ENCODE measurements at regions not wholly inside any gene's neighbourhood (a gene's known extent, or its start where the extent isn't known, plus 50 kb on each side); places are given as distances from the start of the nearest gene placed in this dataset.

- Histone ChIP-seq H3K4me1 (no peaks in the 10 kb centered on the region), H3K4me3 (no peak overlapping the region), H3K27ac (no peak overlapping the region), H3K9me3 (no peaks in the 10 kb centered on the region), H3K36me3 (no peaks in the 10 kb centered on the region), H3K27me3 (no peaks in the 10 kb centered on the region)
- TF ChIP-seq POLR2A (IDR thresholded peaks at IDR 0.05) (no peak), CTCF (IDR thresholded peaks at IDR 0.05) (no peak), POLR2AphosphoS5 (IDR thresholded peaks at IDR 0.05; ENCODE audit: insufficient read depth in 1 of 2, low read depth in 1 of 2) (no peak)
- DNase-seq (ENCODE audit: extremely low spot score in 2 of 2): peak in 1 of 2 donors; percentile 37
- intact Hi-C loops (cut with DNase I): no loop called here
Measured at GRCh38 chr13:50668049-50668448, 175.4 kb downstream of the DLEU7 start.

GRCh38 chr13:50668691-50669271 is 174.7 kb downstream of the DLEU7 start:
- H3K27me3 ChIP-seq: no peaks in the 10 kb centered on the region

GRCh38 chr13:50670272-50670671 is 173.2 kb downstream of the DLEU7 start:
- no peak overlapping the region for H3K27ac ChIP-seq
- intact Hi-C loops (cut with DNase I): no loop called here
- TF ChIP-seq POLR2A (IDR thresholded peaks at IDR 0.05): no peak
- no peak for TF ChIP-seq CTCF (IDR thresholded peaks at IDR 0.05)
- TF ChIP-seq POLR2AphosphoS5 (IDR thresholded peaks at IDR 0.05; ENCODE audit: insufficient read depth in 1 of 2, low read depth in 1 of 2): no peak

More at GRCh38 chr13:50668691-50669271, 174.7 kb downstream of the DLEU7 start:
- TF ChIP-seq CTCF (IDR thresholded peaks at IDR 0.05): no peak
- TF ChIP-seq POLR2AphosphoS5 (IDR thresholded peaks at IDR 0.05; ENCODE audit: insufficient read depth in 1 of 2, low read depth in 1 of 2): no peak
- no peak for TF ChIP-seq POLR2A (IDR thresholded peaks at IDR 0.05)
- no peaks in the 10 kb centered on the region for H3K9me3 ChIP-seq
- H3K4me1 ChIP-seq: no peaks in the 10 kb centered on the region
- H3K36me3 ChIP-seq: no peaks in the 10 kb centered on the region
- H3K4me3 ChIP-seq: no peak overlapping the region
- H3K27ac ChIP-seq: no peak overlapping the region
- intact Hi-C loops (cut with DNase I): no loop called here
- DNase-seq (ENCODE audit: extremely low spot score in 2 of 2): peak in 1 of 2 donors; percentile 19

GRCh38 chr13:50670847-50671496 is 172.5 kb downstream of the DLEU7 start:
- intact Hi-C loops (cut with DNase I): no loop called here
- no peak for DNase-seq (ENCODE audit: extremely low spot score in 2 of 2)
- no peaks in the 10 kb centered on the region for H3K36me3 ChIP-seq
- TF ChIP-seq CTCF (IDR thresholded peaks at IDR 0.05): no peak
- no peak for TF ChIP-seq POLR2AphosphoS5 (IDR thresholded peaks at IDR 0.05; ENCODE audit: insufficient read depth in 1 of 2, low read depth in 1 of 2)
- no peak for TF ChIP-seq POLR2A (IDR thresholded peaks at IDR 0.05)
- no peaks in the 10 kb centered on the region for H3K9me3 ChIP-seq
- H3K27me3 ChIP-seq: no peaks in the 10 kb centered on the region
- H3K4me3 ChIP-seq: no peak overlapping the region
- no peaks in the 10 kb centered on the region for H3K4me1 ChIP-seq
- H3K27ac ChIP-seq: no peak overlapping the region

More at GRCh38 chr13:50670272-50670671, 173.2 kb downstream of the DLEU7 start:
- peak in 1 of 2 donors; percentile 74 for DNase-seq (ENCODE audit: extremely low spot score in 2 of 2)
- Histone ChIP-seq H3K36me3 (no peaks in the 10 kb centered on the region), H3K27me3 (no peaks in the 10 kb centered on the region), H3K4me3 (no peak overlapping the region), H3K9me3 (no peaks in the 10 kb centered on the region), H3K4me1 (no peaks in the 10 kb centered on the region)

- Histone ChIP-seq H3K9me3 (no peaks in the 10 kb centered on the region), H3K4me1 (no peaks in the 10 kb centered on the region), H3K27ac (no peak overlapping the region), H3K27me3 (no peaks in the 10 kb centered on the region), H3K4me3 (no peak overlapping the region), H3K36me3 (no peaks in the 10 kb centered on the region)
- TF ChIP-seq CTCF (IDR thresholded peaks at IDR 0.05) (no peak), POLR2A (IDR thresholded peaks at IDR 0.05) (no peak), POLR2AphosphoS5 (IDR thresholded peaks at IDR 0.05; ENCODE audit: insufficient read depth in 1 of 2, low read depth in 1 of 2) (no peak)
- DNase-seq (ENCODE audit: extremely low spot score in 2 of 2): peak in 1 of 2 donors; percentile 12
- intact Hi-C loops (cut with DNase I): no loop called here
Measured at GRCh38 chr13:50671497-50671850, 172.0 kb downstream of the DLEU7 start.

All from vagina (tissue), 2 donors.